H1 (cell line): ENCODE measurements at regions not wholly inside any gene's neighbourhood (a gene's known extent, or its start where the extent isn't known, plus 50 kb on each side); places are given as distances from the start of the nearest gene placed in this dataset.

Source experiments
- CTCF ChIA-PET: fragments of 300-600 bp; sonication (Branson Sonifier 250); formaldehyde crosslinking; loops from one replicate; lab custom pipeline; 2021; ENCODE audit not compliant: partially characterized antibody; lab: Charles Lee
- POLR2A ChIA-PET: fragments of 300-600 bp; sonication (Branson Sonifier 250); formaldehyde crosslinking; loops from one replicate; lab custom pipeline; 2021; ENCODE audit warnings: inconsistent platforms; ENCODE audit not compliant: partially characterized antibody; lab: Charles Lee
- DNase-seq, 2 experiments: peaks; one replicate each; pipeline versions ENCODE4 v3.0.0 to v3.0.0-alpha.2; 2010 to 2022; ENCODE audit warnings: low spot score in 2 of 2, low read depth in 1 of 2, mixed read lengths in 1 of 2
- FAIRE-seq: peaks from 2 replicates; lab custom pipeline; 2011; peaks lifted over from hg19 to GRCh38; lab: Jason Lieb, UNC
- H2AFZ ChIP-seq: 2 replicates; pipeline ENCODE4 v1.8.1; 2012; ENCODE audit warnings: low read length, inconsistent platforms
- H2AK5ac ChIP-seq: 2 replicates; pipeline ENCODE4 v1.6.1; 2013; ENCODE audit warnings: low read depth, low read length
- H2BK120ac ChIP-seq: replicated peaks from 2 replicates; pipeline ENCODE3; 2013; ENCODE audit warnings: low read depth, low read length, inconsistent platforms
- H2BK12ac ChIP-seq: 2 replicates; pipeline ENCODE4 v1.6.1; 2013; ENCODE audit warnings: low read depth, low read length
- H2BK15ac ChIP-seq: 2 replicates; pipeline ENCODE4 v1.6.1; 2013; ENCODE audit warnings: low read length
- H2BK20ac ChIP-seq: 2 replicates; pipeline ENCODE4 v1.6.1; 2013; ENCODE audit warnings: low read length
- H2BK5ac ChIP-seq: 2 replicates; pipeline ENCODE4 v1.6.1; 2013; ENCODE audit warnings: low read depth, low read length
- H3K14ac ChIP-seq: 2 replicates; pipeline ENCODE4 v1.6.1; 2013; ENCODE audit warnings: inconsistent platforms; ENCODE audit not compliant: insufficient read length
- H3K18ac ChIP-seq: 2 replicates; pipeline ENCODE4 v1.6.1; 2013; ENCODE audit warnings: low read length; ENCODE audit errors: extremely low read depth
- H3K23ac ChIP-seq: 2 replicates; pipeline ENCODE4 v1.6.1; 2013; ENCODE audit warnings: inconsistent platforms; ENCODE audit not compliant: insufficient read length
- H3K23me2 ChIP-seq: 2 replicates; pipeline ENCODE4 v1.6.1; 2013; ENCODE audit warnings: low read depth, low read length
- H3K27ac ChIP-seq: 2 replicates; pipeline ENCODE4 v1.6.1; 2011; ENCODE audit warnings: low read depth, low read length, inconsistent platforms
- H3K27me3 ChIP-seq, 4 experiments: replicated peaks in 1 of 4; 1 replicate in 1 of 4; 2 replicates in 3 of 4; pipeline versions ENCODE4 v1.6.1 to v1.8.1; 2011 to 2013; ENCODE audit warnings: low read length in 3 of 4, mild to moderate bottlenecking in 3 of 4, inconsistent platforms in 2 of 4, mixed read lengths in 2 of 4, moderate library complexity in 1 of 4; ENCODE audit not compliant: control insufficient read depth in 3 of 4, insufficient read depth in 3 of 4; ENCODE audit errors: extremely low read depth in 1 of 4
- H3K36me3 ChIP-seq, 4 experiments: 2 replicates each; pipeline versions ENCODE4 v1.6.1 to v1.8.1; 2011 to 2013; ENCODE audit warnings: mild to moderate bottlenecking in 4 of 4, low read length in 3 of 4, moderate library complexity in 2 of 4, control low read depth in 1 of 4, inconsistent platforms in 1 of 4; ENCODE audit not compliant: insufficient read depth in 4 of 4, control insufficient read depth in 2 of 4
- H3K4ac ChIP-seq: replicated peaks from 2 replicates; pipeline ENCODE3; 2013; ENCODE audit warnings: low read length, low read depth, mixed read lengths, inconsistent platforms; ENCODE audit not compliant: insufficient read length
- H3K4me1 ChIP-seq, 4 experiments: replicated peaks in 1 of 4; 1 replicate in 1 of 4; 2 replicates in 3 of 4; pipeline versions ENCODE4 v1.6.1 to v1.8.1; 2011 to 2013; ENCODE audit warnings: low read length in 3 of 4, inconsistent platforms in 2 of 4, mixed read lengths in 1 of 4; ENCODE audit not compliant: insufficient read depth in 4 of 4, control insufficient read depth in 3 of 4
- H3K4me2 ChIP-seq, 2 experiments: 2 replicates each; pipeline versions ENCODE4 v1.6.1 to v1.8.1; 2011 to 2013; ENCODE audit warnings: low read depth in 2 of 2, low read length in 2 of 2, control low read depth in 1 of 2, inconsistent platforms in 1 of 2, mild to moderate bottlenecking in 1 of 2; ENCODE audit not compliant: insufficient read depth in 1 of 2
- H3K4me3 ChIP-seq, 4 experiments: fragments of 200-600, 300-600 bp in 1 of 4; sonication (generic), shearing (Covaris generic), sonication (Bioruptor Twin) in 1 of 4; 2 replicates each; pipeline versions ENCODE4 v1.5.1 to v1.8.1; 2011 to 2016; ENCODE audit warnings: low read length in 4 of 4, low read depth in 3 of 4, control low read depth in 2 of 4, inconsistent platforms in 2 of 4, mild to moderate bottlenecking in 2 of 4, mixed read lengths in 1 of 4, moderate library complexity in 1 of 4; ENCODE audit not compliant: insufficient read depth in 2 of 4; ENCODE audit errors: extremely low read depth in 1 of 4
- H3K56ac ChIP-seq: replicated peaks from 2 replicates; pipeline ENCODE3; 2013; ENCODE audit warnings: low read depth, mild to moderate bottlenecking, mixed read lengths, low read length, inconsistent platforms; ENCODE audit not compliant: insufficient read length
- H3K79me1 ChIP-seq: 2 replicates; pipeline ENCODE4 v1.6.1; 2013; ENCODE audit warnings: low read depth, low read length, control low read depth
- H3K79me2 ChIP-seq, 2 experiments: 2 replicates each; pipeline versions ENCODE4 v1.6.1 to v1.8.1; 2012 to 2013; ENCODE audit warnings: low read length in 2 of 2, mild to moderate bottlenecking in 2 of 2, inconsistent platforms in 1 of 2; ENCODE audit not compliant: insufficient read depth in 2 of 2, control insufficient read depth in 1 of 2
- H3K9ac ChIP-seq, 4 experiments: replicated peaks in 1 of 4; 1 replicate in 1 of 4; 2 replicates in 3 of 4; pipeline versions ENCODE4 v1.6.1 to v1.8.1; 2011 to 2013; ENCODE audit warnings: low read depth in 3 of 4, low read length in 3 of 4, control low read depth in 2 of 4, mild to moderate bottlenecking in 2 of 4, moderate library complexity in 2 of 4, inconsistent platforms in 1 of 4; ENCODE audit errors: extremely low read depth in 1 of 4
- H3K9me3 ChIP-seq, 2 experiments: 2 replicates each; pipeline versions ENCODE4 v1.6.1 to v1.8.1; 2012 to 2013; ENCODE audit warnings: mild to moderate bottlenecking in 2 of 2, moderate library complexity in 2 of 2, control low read depth in 1 of 2, inconsistent platforms in 1 of 2, low read depth in 1 of 2, low read length in 1 of 2, mixed read lengths in 1 of 2; ENCODE audit not compliant: insufficient read depth in 2 of 2
- H4K20me1 ChIP-seq, 2 experiments: replicated peaks in 1 of 2; 2 replicates each; pipeline versions ENCODE3 to v1.8.1; 2011 to 2013; ENCODE audit warnings: inconsistent platforms in 2 of 2, low read length in 2 of 2, mild to moderate bottlenecking in 1 of 2; ENCODE audit not compliant: insufficient read depth in 2 of 2, control insufficient read depth in 1 of 2
- H4K5ac ChIP-seq: 2 replicates; pipeline ENCODE4 v1.6.1; 2013; ENCODE audit warnings: low read length, low read depth, mixed read lengths, inconsistent platforms; ENCODE audit not compliant: insufficient read length
- H4K8ac ChIP-seq: 2 replicates; pipeline ENCODE4 v1.8.0; 2013; ENCODE audit warnings: mild to moderate bottlenecking, moderate library complexity, low read length, inconsistent platforms; ENCODE audit not compliant: insufficient read depth; ENCODE audit errors: extremely low read depth
- H4K91ac ChIP-seq: replicated peaks from 2 replicates; pipeline ENCODE3; 2013; ENCODE audit warnings: low read length, mixed read lengths, inconsistent platforms; ENCODE audit not compliant: insufficient read length
- KDM1A ChIP-seq: fragments of 200-600, 300-600 bp; sonication (generic); IDR thresholded peaks from 2 replicates; pipeline ENCODE4 v1.7.1; 2016; ENCODE audit warnings: mild to moderate bottlenecking, low read length, borderline replicate concordance
- WGBS, 2 experiments: shearing (Covaris generic) in 1 of 2; methylation state at CpG; one replicate each; pipeline versions ENCODE4 v1.1.6 to v1.1.7; 2013 to 2015; ENCODE audit warnings: low lambda C conversion rate in 2 of 2, mixed read lengths in 2 of 2, inconsistent platforms in 1 of 2, low coverage in 1 of 2, missing lambda C conversion rate in 1 of 2; ENCODE audit not compliant: insufficient replicate concordance in 2 of 2, insufficient coverage in 1 of 2, insufficient read length in 1 of 2; ENCODE audit errors: extremely low coverage in 1 of 2, missing lambda C conversion rate in 1 of 2; 5-methylcytosine and 5-hydroxymethylcytosine counted together

DNA sequence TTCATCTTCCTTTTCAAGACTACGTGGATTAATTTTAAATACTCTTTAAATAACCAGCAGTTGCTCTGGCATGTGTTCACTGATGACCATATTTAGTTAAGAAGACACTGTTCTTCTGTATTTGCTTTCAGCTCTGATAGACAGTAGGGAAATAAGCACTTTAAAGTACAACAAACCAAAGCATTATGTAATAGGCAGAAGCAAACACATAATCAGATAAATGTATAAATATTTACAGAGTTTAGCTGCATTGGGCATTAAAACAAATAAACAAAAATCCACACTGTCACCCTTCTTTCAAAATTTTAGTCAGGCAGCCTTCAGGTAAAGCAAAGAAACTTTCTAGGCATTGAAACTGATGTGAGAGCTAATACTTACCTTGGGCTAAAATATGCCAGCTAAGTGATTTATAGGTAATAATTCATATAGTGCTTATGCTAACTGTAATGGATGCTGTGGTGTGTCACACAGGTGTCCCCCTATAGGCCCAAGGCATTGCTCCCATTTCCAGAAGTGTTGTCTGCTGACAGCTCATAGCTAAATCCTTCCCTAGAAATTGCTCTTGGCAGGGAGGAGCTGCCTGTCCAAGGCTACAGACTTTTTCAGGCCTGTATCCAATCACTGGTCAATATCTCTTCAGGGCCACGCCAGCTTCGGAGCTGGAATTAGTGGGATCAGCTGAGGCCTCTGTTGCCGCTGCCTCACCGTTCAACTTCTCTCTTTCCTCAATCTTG is 111.5 kb upstream of the CITED2 start:
- Histone ChIP-seq H4K8ac (no peak overlapping the region), H3K79me2 (no peaks in the 10 kb centered on the region), H4K91ac (no peak overlapping the region), H3K4me3 (no peak overlapping the region), H2AFZ (no peak overlapping the region; the same call in 1 of the 2 replicates), H3K23me2 (no peaks in the 10 kb centered on the region), H2BK12ac (no peak overlapping the region), H4K20me1 (no peaks in the 10 kb centered on the region), H3K23ac (no peak overlapping the region), H3K4me1 (peaks cover 0 to 7% (median 2%) of the 10 kb centered on the region in 4 experiments; a peak in 5 of 7 replicates), H3K18ac (no peak overlapping the region), H2AK5ac (no peak overlapping the region), H2BK5ac (no peak overlapping the region), H2BK20ac (no peak overlapping the region), H2BK15ac (no peak overlapping the region), H3K4me2 (no peak overlapping the region), H3K27me3 (no peaks in the 10 kb centered on the region), H3K79me1 (no peaks in the 10 kb centered on the region), H3K14ac (no peak overlapping the region), H3K9me3 (no peaks in the 10 kb centered on the region), H3K4ac (no peak overlapping the region), H3K27ac (no peak overlapping the region), H3K36me3 (no peaks in the 10 kb centered on the region), H2BK120ac (no peak overlapping the region), H3K56ac (no peak overlapping the region), H4K5ac (no peak overlapping the region), H3K9ac (no peak overlapping the region)
- FAIRE-seq (no peak), DNase-seq (no peak)
- 92% methylated on average over 5 of the region's 5 CpGs; no CpG with 5 or more reads in 1 of the 2 experiments for WGBS, 2 experiments
- ChIA-PET CTCF (interaction anchor here (1.1 to 1.5 kb wide), 3 partner anchors 10 to 13 kb away, joined by 3 to 4 read pairs (median 4); no protein-coding TSS in a partner anchor), POLR2A (interaction anchor here (3.0 kb wide), 1 partner anchor 111 kb away, joined by 8 read pairs; the partner anchor contains the start of gene CITED2)
- TF ChIP-seq KDM1A = no peak
